HL-60 (cell line): ENCODE measurements at regions not wholly inside any gene's neighbourhood (a gene's known extent, or its start where the extent isn't known, plus 50 kb on each side); places are given as distances from the start of the nearest gene placed in this dataset.

Experiments used
- DNase-seq, 2 experiments: peaks; one replicate each; pipeline ENCODE4 v3.0.0-alpha.2; 2010 to 2020; ENCODE audit warnings: low read depth in 1 of 2, low spot score in 1 of 2
- H3K27ac ChIP-seq: fragments of 250-450 bp; sonication (Bioruptor Pico); replicated peaks from 2 replicates; pipeline ENCODE4 v1.5.1; 2020; ENCODE audit warnings: mild to moderate bottlenecking, moderate library complexity
- H3K27me3 ChIP-seq: fragments of 250-450 bp; sonication (Bioruptor Pico); 2 replicates; pipeline ENCODE4 v1.5.1; 2021; ENCODE audit warnings: mild to moderate bottlenecking, moderate library complexity; ENCODE audit not compliant: insufficient read depth, poor library complexity, severe bottlenecking
- H3K4me3 ChIP-seq: replicated peaks from 2 replicates; pipeline ENCODE4 v1.5.1; 2011; ENCODE audit warnings: mild to moderate bottlenecking, control low read depth, low read length; ENCODE audit not compliant: insufficient read depth
- CTCF ChIP-seq: IDR thresholded peaks from one replicate; pipeline ENCODE4 v1.5.1; 2011; ENCODE audit warnings: low read length, control low read depth, inconsistent platforms; ENCODE audit not compliant: insufficient read depth
- GABPA ChIP-seq: IDR thresholded peaks from 2 replicates; pipeline ENCODE4 v1.6.1; 2012; ENCODE audit warnings: low read depth
- POLR2AphosphoS5 ChIP-seq: IDR thresholded peaks from 2 replicates; pipeline ENCODE4 v1.6.1; 2012; ENCODE audit warnings: low read depth
- REST ChIP-seq: IDR thresholded peaks from 2 replicates; pipeline ENCODE4 v1.6.1; 2012; ENCODE audit warnings: low read depth; ENCODE audit not compliant: insufficient replicate concordance
- SPI1 ChIP-seq: IDR thresholded peaks from 2 replicates; pipeline ENCODE4 v1.6.1; 2012; ENCODE audit warnings: low read depth, mild to moderate bottlenecking, borderline replicate concordance

DNA sequence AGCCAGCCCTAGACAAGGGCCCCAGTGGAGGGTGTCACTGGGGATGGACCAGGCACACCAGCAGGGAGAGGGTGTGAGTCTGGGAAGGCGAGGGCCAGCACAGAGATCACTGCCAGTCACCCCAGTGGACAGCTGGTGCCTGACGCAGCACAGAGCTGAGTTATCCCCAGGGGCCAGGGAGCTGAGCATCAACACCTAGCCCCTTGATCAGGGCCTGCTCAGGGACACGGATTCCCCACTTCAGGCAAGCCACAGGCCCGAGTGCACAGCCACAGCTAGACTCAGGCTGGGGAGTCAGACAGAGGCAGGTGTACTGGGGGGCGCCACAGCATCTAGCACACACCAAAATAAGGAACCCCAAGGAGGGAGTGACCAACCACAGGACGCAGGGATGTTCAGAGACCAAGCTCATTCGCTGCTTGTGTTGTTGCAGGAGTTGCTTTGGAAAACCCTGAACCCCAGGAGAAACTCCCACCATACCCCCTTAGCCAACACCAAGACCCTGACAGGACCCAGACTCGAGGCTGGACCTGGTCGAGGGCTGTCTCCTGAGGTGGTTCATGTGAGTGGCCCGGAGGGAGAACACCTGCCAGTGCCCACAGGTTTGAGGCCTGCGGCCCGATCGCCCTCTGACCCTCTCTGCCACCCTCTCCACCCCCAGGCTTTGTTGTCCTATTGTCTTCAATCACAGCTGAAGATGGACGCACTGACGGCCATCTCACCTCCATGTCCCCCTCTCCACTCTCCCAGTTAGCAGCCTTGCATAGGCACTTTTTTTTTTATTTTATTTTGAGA is 146.8 kb downstream of the TPRA1 start:
- no peak overlapping the region for H3K4me3 ChIP-seq
- TF ChIP-seq POLR2AphosphoS5 (no peak), GABPA (no peak), CTCF (no peak), REST (no peak), SPI1 (no peak)
- no peak for DNase-seq
- H3K27me3 ChIP-seq: no peaks in the 10 kb centered on the region
- no peak overlapping the region for H3K27ac ChIP-seq

- Histone ChIP-seq H3K27ac (no peak overlapping the region), H3K27me3 (no peaks in the 10 kb centered on the region), H3K4me3 (no peak overlapping the region)
- TF ChIP-seq SPI1: no peak
- no peak for TF ChIP-seq GABPA
- no peak for TF ChIP-seq REST
- DNase-seq: no peak
Measured at GRCh38 chr3:127442506-127442905, 148.0 kb downstream of the TPRA1 start.

- DNase-seq: no peak
- H3K27me3 ChIP-seq: no peaks in the 10 kb centered on the region
- TF ChIP-seq CTCF: no peak
- TF ChIP-seq GABPA: no peak
- no peak for TF ChIP-seq REST
- no peak for TF ChIP-seq SPI1
- TF ChIP-seq POLR2AphosphoS5: no peak
- no peak overlapping the region for H3K4me3 ChIP-seq
- no peak overlapping the region for H3K27ac ChIP-seq
Measured at GRCh38 chr3:127441764-127442163, 148.8 kb downstream of the TPRA1 start.
